Lung (tissue), 11 donors: ENCODE measurements at regions not wholly inside any gene's neighbourhood (a gene's known extent, or its start where the extent isn't known, plus 50 kb on each side); places are given as distances from the start of the nearest gene placed in this dataset.

Experiments used
- ATAC-seq: fragments of 200-7000 bp; cut with Tn5 transposase; one replicate; pipeline ENCODE4 v1.9.1; 2020; ENCODE audit warnings: moderate number of reproducible peaks; ENCODE audit not compliant: insufficient read depth, low FRiP score
- DNase-seq, 3 donors: peaks; one replicate each; pipeline ENCODE4 v3.0.0-alpha.2; 2013 to 2017
- H3K27ac ChIP-seq, 2 donors: one replicate each; pipeline ENCODE4 v1.5.1; 2013; ENCODE audit warnings: mild to moderate bottlenecking in 2 of 2, moderate library complexity in 2 of 2, control low read depth in 1 of 2, inconsistent platforms in 1 of 2, low read depth in 1 of 2, low read length in 1 of 2
- H3K27me3 ChIP-seq, 3 donors: one replicate each; pipeline ENCODE4 v1.5.1; 2013; ENCODE audit warnings: low read length in 2 of 3; ENCODE audit not compliant: control insufficient read depth in 3 of 3, insufficient read depth in 3 of 3
- H3K36me3 ChIP-seq, 4 donors: one replicate each; pipeline ENCODE4 v1.5.1; 2013; ENCODE audit warnings: low read length in 4 of 4, mild to moderate bottlenecking in 1 of 4, moderate library complexity in 1 of 4; ENCODE audit not compliant: control insufficient read depth in 4 of 4, insufficient read depth in 4 of 4
- H3K4me1 ChIP-seq, 5 donors: one replicate each; pipeline ENCODE4 v1.5.1; 2013; ENCODE audit warnings: low read length in 5 of 5, mild to moderate bottlenecking in 2 of 5, moderate library complexity in 1 of 5; ENCODE audit not compliant: control insufficient read depth in 5 of 5, insufficient read depth in 5 of 5
- H3K4me3 ChIP-seq: one replicate; pipeline ENCODE4 v1.5.1; 2013; ENCODE audit warnings: mild to moderate bottlenecking, control low read depth, moderate library complexity
- H3K9ac ChIP-seq, 2 donors: one replicate each; pipeline ENCODE4 v1.5.1; 2013; ENCODE audit warnings: low read length in 2 of 2, control low read depth in 1 of 2; ENCODE audit not compliant: insufficient read depth in 1 of 2
- H3K9me3 ChIP-seq, 4 donors: one replicate each; pipeline ENCODE4 v1.5.1; 2013; ENCODE audit warnings: low read length in 3 of 4, mild to moderate bottlenecking in 1 of 4, moderate library complexity in 1 of 4; ENCODE audit not compliant: control insufficient read depth in 4 of 4, insufficient read depth in 3 of 4
- CTCF ChIP-seq: IDR thresholded peaks from 2 replicates; pipeline ENCODE4 v1.5.1; 2012; ENCODE audit warnings: mild to moderate bottlenecking; ENCODE audit errors: control extremely low read depth, extremely low read depth
- WGBS, 2 donors: extraction: QIAGEN DNeasy Blood & Tissue Kit; methylation state at CpG; one replicate each; pipeline ENCODE4 v1.1.7; 2013; 5-methylcytosine and 5-hydroxymethylcytosine counted together
- donor health status: control.
- donor health status: control.
- donor health status: Bipolar disorder and iron deficiency.
- donor health status: healthy.
- donor health status: DM: yes; HTN: yes; CAD: no.

- H3K27me3 ChIP-seq: no peaks in the 10 kb centered on the region
- no peak for ATAC-seq
- no peak overlapping the region for H3K27ac ChIP-seq
- TF ChIP-seq CTCF: no peak
- H3K4me3 ChIP-seq: no peak overlapping the region
- no peak for DNase-seq
- WGBS, 2 donors: 92 to 93% methylated on average over 1 of the region's 1 CpG
- H3K9ac ChIP-seq: no peak overlapping the region
- no peaks in the 10 kb centered on the region for H3K4me1 ChIP-seq
- no peaks in the 10 kb centered on the region for H3K36me3 ChIP-seq
- H3K9me3 ChIP-seq: peaks cover 0 to 10% (median 3%) of the 10 kb centered on the region in 4 donors
These were observed 98.0 kb upstream of the KIF2B start for GRCh38 chr17:53724726-53725125.

GRCh38 chr17:53722407-53722806 is 100.3 kb upstream of the KIF2B start:
- no peak overlapping the region for H3K27ac ChIP-seq
- TF ChIP-seq CTCF: no peak
- H3K4me1 ChIP-seq: no peaks in the 10 kb centered on the region
- WGBS, 2 donors: 62 to 71% methylated on average over 2 of the region's 2 CpGs
- ATAC-seq (no peak), DNase-seq (no peak)
- no peak overlapping the region for H3K9ac ChIP-seq
- peaks cover 0 to 10% (median 1%) of the 10 kb centered on the region in 4 donors for H3K9me3 ChIP-seq
- no peaks in the 10 kb centered on the region for H3K27me3 ChIP-seq
- no peaks in the 10 kb centered on the region for H3K36me3 ChIP-seq
- no peak overlapping the region for H3K4me3 ChIP-seq

- Histone ChIP-seq H3K36me3 (no peaks in the 10 kb centered on the region), H3K4me1 (no peaks in the 10 kb centered on the region), H3K9me3 (peaks cover 0 to 6% (median 0%) of the 10 kb centered on the region in 4 donors), H3K4me3 (no peak overlapping the region), H3K27me3 (no peaks in the 10 kb centered on the region), H3K9ac (no peak overlapping the region), H3K27ac (no peak overlapping the region)
- ATAC-seq (no peak), DNase-seq (no peak)
- no peak for TF ChIP-seq CTCF
- WGBS, 2 donors: 32 to 63% methylated on average over 2 of the region's 2 CpGs
These were observed 101.6 kb upstream of the KIF2B start for GRCh38 chr17:53721101-53721500.

GRCh38 chr17:53719229-53719628 is 103.5 kb upstream of the KIF2B start:
- H3K27me3 ChIP-seq: no peaks in the 10 kb centered on the region
- H3K9ac ChIP-seq: no peak overlapping the region
- H3K4me1 ChIP-seq: no peaks in the 10 kb centered on the region
- no peaks in the 10 kb centered on the region for H3K36me3 ChIP-seq
- DNase-seq: no peak
- ATAC-seq: no peak
- H3K4me3 ChIP-seq: no peak overlapping the region
- no peak overlapping the region for H3K27ac ChIP-seq
- H3K9me3 ChIP-seq: no peaks in the 10 kb centered on the region
- TF ChIP-seq CTCF: no peak
